GM18498 (cell line): ENCODE measurements at regions not wholly inside any gene's neighbourhood (a gene's known extent, or its start where the extent isn't known, plus 50 kb on each side); places are given as distances from the start of the nearest gene placed in this dataset.
"Not testable (repeated sequence)": the region's sequence is repeated elsewhere in the genome, so short reads cannot be mapped to it uniquely, and the experiment has no call there.

Source experiments
- ATAC-seq: cut with Tn5 transposase; IDR thresholded peaks from one replicate; pipeline ENCODE4 v1.9.1; 2021; ENCODE audit warnings: mild to moderate bottlenecking, moderate library complexity; ENCODE audit not compliant: unreplicated experiment

DNA sequence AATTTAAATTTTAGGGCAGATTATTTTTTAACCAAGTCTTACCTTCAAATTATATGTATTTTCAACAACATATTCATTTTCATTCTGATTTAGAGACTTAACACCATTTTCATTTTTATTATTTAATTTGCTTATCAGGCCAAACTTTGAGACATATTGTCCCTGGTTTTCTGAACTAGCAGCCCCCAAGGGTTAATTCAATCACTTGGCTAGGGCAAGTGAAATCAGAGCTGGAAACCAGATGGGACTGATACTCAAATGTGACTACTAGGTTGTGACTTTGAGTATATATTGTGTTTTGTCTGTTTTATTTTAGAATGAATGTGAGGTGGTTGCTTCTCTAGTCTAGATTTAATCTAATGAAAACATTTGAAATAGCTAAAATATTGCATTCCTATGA lies 198.9 kb upstream of the PTGFR start:
- ATAC-seq: no peak

- no peak for ATAC-seq
Observed at GRCh38 chr1:78292361-78292760, 198.4 kb upstream of the PTGFR start.

GRCh38 chr1:78297836-78298235 lies 192.9 kb upstream of the PTGFR start:
- no peak for ATAC-seq

DNA sequence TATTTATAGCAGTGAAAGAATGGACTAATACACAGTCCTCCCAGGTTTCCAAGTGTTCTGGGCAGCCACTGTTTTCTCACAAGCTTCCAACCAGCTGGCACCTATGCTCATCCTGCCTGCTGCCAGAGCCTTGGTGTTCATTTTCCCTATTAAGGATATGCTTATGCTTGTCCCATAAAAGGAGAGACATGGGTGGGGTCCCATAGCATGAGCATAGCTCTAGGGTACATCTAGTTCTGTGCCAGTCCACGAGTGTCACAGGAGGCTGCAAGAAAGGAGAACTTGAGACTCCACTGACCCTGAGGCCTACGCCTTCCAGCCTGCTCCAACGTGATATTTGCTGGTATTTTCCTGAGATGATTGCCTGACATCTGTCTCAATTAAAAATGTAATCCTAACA lies 192.4 kb upstream of the PTGFR start:
- ATAC-seq: no peak

DNA sequence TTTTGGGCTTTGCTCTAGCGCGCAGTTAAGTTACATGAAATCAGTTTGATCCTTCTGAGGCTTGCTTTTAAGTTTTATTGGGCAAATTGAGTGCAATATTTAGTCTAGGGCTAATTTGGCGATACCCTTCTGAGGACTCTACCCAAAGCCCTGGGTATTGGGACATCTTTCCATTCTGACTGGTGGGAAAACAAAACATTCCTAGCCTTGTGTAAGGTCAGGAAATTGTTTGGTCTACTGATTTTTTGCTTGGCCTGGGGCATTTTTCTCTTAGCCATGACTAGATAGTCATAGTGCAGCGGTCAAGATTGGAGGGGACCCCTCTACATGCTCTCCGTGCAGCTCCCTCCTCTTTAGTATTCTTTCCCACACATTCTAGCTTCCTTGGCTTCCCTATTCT lies 189.6 kb upstream of the PTGFR start:
- ATAC-seq: no peak

DNA sequence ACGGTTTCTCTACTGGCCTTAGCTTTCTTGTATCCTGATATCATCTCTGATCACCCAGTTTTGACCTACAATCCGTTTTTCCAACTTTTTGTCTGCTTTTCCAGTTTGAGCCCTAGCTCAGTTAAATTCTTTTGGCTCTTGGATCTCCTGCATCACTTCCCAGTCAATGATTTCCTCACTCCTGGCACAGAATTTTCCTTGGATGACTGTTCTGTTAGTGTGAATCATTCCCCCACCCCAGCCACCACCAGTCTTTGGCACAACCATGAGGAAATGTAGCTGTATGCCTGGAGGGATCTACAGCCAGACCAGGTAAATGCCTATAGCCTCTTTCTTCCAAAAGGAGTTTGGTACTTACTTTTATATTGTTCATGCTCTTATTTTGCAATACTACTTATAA lies 187.2 kb upstream of the PTGFR start:
- ATAC-seq: no peak

GRCh38 chr1:78304341-78304740 lies 186.4 kb upstream of the PTGFR start:
- ATAC-seq: no peak

- ATAC-seq: no peak
Observed at GRCh38 chr1:78304761-78305160, 186.0 kb upstream of the PTGFR start.

GRCh38 chr1:78310261-78310660 lies 180.5 kb upstream of the PTGFR start:
- not testable (repeated sequence) for ATAC-seq

- no peak for ATAC-seq
Observed at GRCh38 chr1:78318011-78318410, 172.8 kb upstream of the PTGFR start.

GRCh38 chr1:78319603-78320002 lies 171.2 kb upstream of the PTGFR start:
- ATAC-seq: no peak

DNA sequence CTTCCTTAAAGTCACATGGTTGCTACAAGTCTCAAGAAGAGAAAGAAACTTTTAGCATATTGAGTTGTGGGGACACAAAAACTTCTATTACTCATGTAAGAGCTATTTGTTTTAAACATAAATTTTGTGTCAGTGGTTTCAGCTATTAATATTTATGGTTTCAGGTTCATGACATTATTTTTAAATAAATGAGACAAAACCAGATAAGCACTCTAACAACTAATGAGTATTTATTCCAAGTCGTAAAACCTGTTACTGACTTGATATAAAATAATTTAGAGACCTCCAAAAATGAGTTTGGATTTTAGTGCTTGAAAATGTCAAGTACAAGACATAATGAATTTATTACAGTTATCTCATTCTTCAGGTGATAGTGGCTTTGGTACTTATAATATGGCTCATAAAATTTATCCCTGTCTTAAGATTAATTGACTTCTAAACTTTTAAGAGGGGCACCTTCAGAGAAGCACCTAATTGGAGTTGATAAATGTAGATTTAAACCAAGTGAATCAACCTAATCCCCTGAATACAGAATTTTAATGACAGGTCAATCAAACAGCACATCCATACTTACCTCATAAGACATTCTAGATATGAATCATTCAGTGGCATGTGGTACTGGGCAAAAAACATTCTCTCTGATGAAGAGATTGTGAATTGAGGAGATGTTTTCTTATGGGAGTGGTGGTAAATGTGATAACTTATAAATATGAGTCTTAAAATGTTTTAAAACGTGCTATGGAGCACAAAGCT lies 167.7 kb upstream of the PTGFR start:
- ATAC-seq: no peak

- no peak for ATAC-seq
Observed at GRCh38 chr1:78325293-78325692, 165.5 kb upstream of the PTGFR start.

GRCh38 chr1:78329475-78329874 lies 161.3 kb upstream of the PTGFR start:
- no peak for ATAC-seq

- ATAC-seq: no peak
Observed at GRCh38 chr1:78331799-78332198, 159.0 kb upstream of the PTGFR start.

DNA sequence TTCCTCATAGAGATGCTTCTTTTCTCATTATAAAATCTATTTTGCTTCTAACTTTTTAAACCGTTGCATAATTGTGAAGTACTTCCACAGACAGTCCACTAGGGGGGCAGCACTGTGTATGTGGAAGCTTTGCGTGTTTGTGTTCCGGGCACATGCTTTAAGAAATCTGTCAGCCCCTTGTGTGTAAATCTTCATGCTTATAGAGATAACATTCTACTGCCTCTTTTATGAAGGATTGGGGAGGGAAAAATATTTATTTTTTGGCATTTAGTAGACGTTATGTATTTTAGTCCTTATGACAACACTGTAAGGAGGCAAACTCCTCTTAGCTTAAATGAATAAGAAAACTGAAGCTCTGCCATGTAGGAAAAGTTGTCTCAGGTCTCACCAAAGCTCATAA lies 157.3 kb upstream of the PTGFR start:
- ATAC-seq: peak; percentile 96

DNA sequence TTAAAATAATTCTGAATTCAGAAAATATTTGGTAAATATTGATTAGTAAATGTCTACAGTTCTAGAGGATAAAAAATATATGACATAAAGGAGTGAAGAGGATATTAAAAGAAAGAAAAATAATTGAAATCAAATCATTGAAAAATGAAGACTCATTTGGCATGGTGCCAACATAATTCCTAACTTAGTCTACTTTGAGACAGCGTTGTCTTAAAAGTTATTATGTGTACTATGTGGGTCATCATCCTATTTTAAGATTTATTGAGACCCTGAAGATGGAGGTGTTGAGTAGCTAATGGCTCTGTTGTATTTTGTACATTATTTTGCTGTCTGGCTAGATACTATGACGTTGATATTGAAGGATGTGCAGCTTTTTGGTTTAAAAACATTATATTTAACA lies 156.7 kb upstream of the PTGFR start:
- no peak for ATAC-seq

DNA sequence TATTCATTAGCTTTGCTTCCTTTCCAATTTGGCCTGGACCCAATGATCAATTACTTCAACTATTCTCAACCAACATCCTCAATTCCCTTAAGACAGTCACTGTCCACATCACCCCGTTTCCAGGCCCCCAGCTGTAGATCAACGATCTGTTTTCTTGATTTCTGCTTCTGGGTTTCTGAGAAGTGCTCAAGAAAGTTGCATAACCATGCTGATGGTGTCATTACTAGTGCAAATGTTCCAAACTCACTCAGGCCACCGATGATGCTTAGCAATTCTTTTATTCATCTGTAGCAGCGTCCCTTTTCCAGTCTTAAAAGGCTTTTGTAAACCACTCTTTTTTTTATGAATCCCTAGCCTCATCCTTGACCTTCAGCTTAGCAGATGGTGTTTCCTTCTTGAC lies 155.8 kb upstream of the PTGFR start:
- ATAC-seq: no peak

DNA sequence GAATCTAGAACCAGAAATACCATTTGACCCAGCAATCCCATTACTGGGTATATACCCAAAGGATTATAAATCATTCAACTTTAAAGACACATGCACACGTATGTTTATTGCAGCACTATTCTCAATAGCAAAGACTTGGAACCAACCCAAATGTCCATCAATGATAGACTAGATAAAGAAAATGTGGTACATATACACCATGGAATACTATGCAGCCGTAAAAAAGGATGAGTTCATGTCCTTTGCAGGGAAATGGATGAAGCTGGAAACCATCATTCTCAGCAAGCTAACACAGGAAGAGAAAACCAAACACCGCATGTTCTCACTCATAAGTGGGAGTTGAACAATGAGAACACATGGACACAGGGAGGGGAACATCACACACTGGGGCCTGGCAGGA lies 154.0 kb upstream of the PTGFR start:
- not testable (repeated sequence) for ATAC-seq

DNA sequence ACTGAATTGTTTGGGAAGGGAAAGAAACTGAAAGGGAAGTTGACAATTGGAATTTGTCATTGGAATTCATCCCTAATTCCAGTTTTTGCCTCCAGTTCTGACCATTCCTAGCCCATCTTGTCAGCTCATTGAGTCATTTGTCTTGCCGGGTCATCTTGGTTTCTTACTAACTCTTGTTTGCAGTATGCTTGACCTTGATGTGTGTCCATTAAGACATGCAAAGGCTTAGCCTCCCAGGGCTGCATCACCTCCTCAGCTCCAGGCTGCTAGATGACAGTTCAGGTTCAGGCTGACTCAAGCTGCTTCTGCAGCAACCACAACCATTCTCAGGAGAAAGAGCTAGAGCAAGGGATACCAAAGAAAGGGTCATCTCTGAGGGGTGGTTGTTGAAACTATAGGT lies 151.3 kb upstream of the PTGFR start:
- no peak for ATAC-seq

DNA sequence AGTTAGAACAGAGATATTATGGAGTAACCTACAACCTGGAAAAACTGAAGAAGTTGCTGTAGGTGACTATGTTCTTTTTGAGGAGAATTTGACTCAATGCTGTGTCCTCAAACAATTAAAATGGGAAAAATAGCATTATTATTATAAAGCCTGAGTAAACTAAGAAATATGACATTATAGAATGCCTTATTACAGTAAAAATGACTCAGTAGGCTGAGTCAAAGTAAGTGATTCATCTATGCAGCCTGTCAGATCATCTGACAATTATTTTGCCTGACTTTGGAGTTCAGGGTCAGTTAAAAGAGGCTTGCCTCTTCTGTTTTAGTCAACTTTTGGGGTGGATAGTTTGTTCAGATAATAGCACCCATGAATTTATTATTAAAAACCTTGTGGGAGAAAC lies 150.8 kb upstream of the PTGFR start:
- no peak for ATAC-seq

DNA sequence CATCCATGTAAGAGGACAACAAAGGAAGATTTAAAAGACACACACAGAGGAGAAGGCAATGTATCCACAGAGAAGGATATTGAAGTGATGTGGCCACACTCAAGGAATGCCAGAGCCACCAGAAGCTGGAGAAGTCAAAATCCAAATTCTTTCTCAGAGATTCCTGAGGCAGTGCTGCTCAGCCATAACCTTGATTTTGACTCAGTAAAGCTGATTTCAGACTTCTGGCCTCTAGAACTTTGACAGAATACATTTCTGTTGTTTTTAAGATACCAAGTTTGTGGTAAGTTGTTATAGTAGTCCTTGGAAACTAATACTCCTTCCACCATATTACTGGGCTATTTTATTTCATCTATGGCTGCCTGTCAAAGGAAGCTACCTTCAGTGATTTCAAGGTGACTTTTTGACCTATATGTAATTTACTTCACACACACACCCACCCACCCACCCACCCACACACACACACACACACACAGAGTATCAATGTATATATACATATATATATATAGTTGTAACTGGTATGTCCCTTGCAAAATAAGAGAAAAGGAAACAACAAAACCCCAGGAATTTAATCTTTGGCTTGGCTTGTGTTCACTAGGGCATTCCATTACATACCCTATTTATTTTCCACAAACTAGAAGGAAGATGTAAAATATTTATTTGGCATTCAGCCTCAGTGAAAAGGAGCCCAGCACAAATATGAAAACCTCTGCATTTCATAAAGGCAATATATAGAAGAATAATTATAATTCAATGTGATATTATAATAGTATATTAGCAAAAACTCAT lies 142.1 kb upstream of the PTGFR start:
- no peak for ATAC-seq
